Gastrocnemius medialis (tissue), 4 donors: ENCODE measurements at regions not wholly inside any gene's neighbourhood (a gene's known extent, or its start where the extent isn't known, plus 50 kb on each side); places are given as distances from the start of the nearest gene placed in this dataset.

Experiments
- POLR2A ChIP-seq, 2 donors: fragments of 450-650 bp; IDR thresholded peaks; one replicate each; pipeline ENCODE4 v1.6.1; 2017; ENCODE audit warnings: antibody characterized with exemption in 2 of 2, mild to moderate bottlenecking in 2 of 2, moderate library complexity in 2 of 2
- TF ChIP-seq, protein P1 (sequence below), 5 experiments: fragments of 450-650 bp in 3 of 5; fragments of 200-600 bp in 2 of 5; sonication (generic) in 2 of 5; IDR thresholded peaks in 4 of 5; conservative IDR thresholded peaks in 1 of 5; 1 replicate in 4 of 5; 2 replicates in 1 of 5; pipeline ENCODE4 v1.5.1; 2016 to 2019; ENCODE audit warnings: antibody characterized with exemption in 5 of 5, mild to moderate bottlenecking in 3 of 5, moderate library complexity in 3 of 5

GRCh38 chr2:139034064-139034463 is 253.9 kb upstream of the NXPH2 start:
- TF ChIP-seq, protein P1, sequence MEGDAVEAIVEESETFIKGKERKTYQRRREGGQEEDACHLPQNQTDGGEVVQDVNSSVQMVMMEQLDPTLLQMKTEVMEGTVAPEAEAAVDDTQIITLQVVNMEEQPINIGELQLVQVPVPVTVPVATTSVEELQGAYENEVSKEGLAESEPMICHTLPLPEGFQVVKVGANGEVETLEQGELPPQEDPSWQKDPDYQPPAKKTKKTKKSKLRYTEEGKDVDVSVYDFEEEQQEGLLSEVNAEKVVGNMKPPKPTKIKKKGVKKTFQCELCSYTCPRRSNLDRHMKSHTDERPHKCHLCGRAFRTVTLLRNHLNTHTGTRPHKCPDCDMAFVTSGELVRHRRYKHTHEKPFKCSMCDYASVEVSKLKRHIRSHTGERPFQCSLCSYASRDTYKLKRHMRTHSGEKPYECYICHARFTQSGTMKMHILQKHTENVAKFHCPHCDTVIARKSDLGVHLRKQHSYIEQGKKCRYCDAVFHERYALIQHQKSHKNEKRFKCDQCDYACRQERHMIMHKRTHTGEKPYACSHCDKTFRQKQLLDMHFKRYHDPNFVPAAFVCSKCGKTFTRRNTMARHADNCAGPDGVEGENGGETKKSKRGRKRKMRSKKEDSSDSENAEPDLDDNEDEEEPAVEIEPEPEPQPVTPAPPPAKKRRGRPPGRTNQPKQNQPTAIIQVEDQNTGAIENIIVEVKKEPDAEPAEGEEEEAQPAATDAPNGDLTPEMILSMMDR (IDR thresholded peaks at IDR 0.05 in 4 of 5, conservative IDR thresholded peaks at IDR 0.05 in 1 of 5) = no peak
- no peak for TF ChIP-seq POLR2A (IDR thresholded peaks at IDR 0.05)
